ENCODE measurements at regions not wholly inside any gene's neighbourhood (a gene's known extent, or its start where the extent isn't known, plus 50 kb on each side); places are given as distances from the start of the nearest gene placed in this dataset.

GRCh38 chr6:54633601-54634000 lies 213.0 kb upstream of the FAM83B start:
- no peak for TF ChIP-seq CTCF (IDR thresholded peaks at IDR 0.05)
- TF ChIP-seq EP300 (IDR thresholded peaks at IDR 0.05): no peak
- TF ChIP-seq POLR2AphosphoS5 (IDR thresholded peaks at IDR 0.05): no peak
- no peak for TF ChIP-seq POLR2A (IDR thresholded peaks at IDR 0.05)

Data from upper lobe of left lung (tissue), 4 donors.